DND-41 (cell line): ENCODE measurements at regions not wholly inside any gene's neighbourhood (a gene's known extent, or its start where the extent isn't known, plus 50 kb on each side); places are given as distances from the start of the nearest gene placed in this dataset.

Experiments
- ATAC-seq: fragments of 200-7000 bp; cut with Tn5 transposase; 3 replicates; pipeline ENCODE4 v1.9.1; 2021; ENCODE audit warnings: low read depth; ENCODE audit not compliant: insufficient read depth
- DNase-seq: peaks from one replicate; pipeline ENCODE4 v3.0.0-alpha.2; 2020
- H2AFZ ChIP-seq: 2 replicates; pipeline ENCODE4 v1.6.0; 2012; ENCODE audit warnings: low read depth, low read length
- H3K27ac ChIP-seq: 2 replicates; pipeline ENCODE4 v1.5.1; 2012; ENCODE audit warnings: low read length, inconsistent platforms
- H3K27me3 ChIP-seq: fragments of 200-600 bp; sonication (generic); 2 replicates; pipeline ENCODE4 v1.6.0; 2012; ENCODE audit warnings: low read length, mild to moderate bottlenecking, inconsistent platforms; ENCODE audit not compliant: insufficient read depth, poor library complexity
- H3K36me3 ChIP-seq: 2 replicates; pipeline ENCODE4 v1.5.1; 2012; ENCODE audit warnings: low read length, inconsistent platforms; ENCODE audit not compliant: insufficient read depth
- H3K4me1 ChIP-seq: 2 replicates; pipeline ENCODE4 v1.5.1; 2012; ENCODE audit warnings: mild to moderate bottlenecking, low read length; ENCODE audit not compliant: insufficient read depth
- H3K4me2 ChIP-seq: 2 replicates; pipeline ENCODE4 v1.6.0; 2012; ENCODE audit warnings: mild to moderate bottlenecking, moderate library complexity, low read length, inconsistent platforms; ENCODE audit not compliant: insufficient read depth
- H3K4me3 ChIP-seq, 2 experiments: fragments of 200-600 bp in 1 of 2; shearing (Covaris generic) in 1 of 2; 2 replicates each; pipeline ENCODE4 v1.5.1; 2012 to 2016; ENCODE audit warnings: inconsistent platforms in 2 of 2, low read length in 2 of 2, mild to moderate bottlenecking in 2 of 2, low read depth in 1 of 2, moderate library complexity in 1 of 2
- H3K79me2 ChIP-seq: 2 replicates; pipeline ENCODE4 v1.6.0; 2012; ENCODE audit warnings: low read length, inconsistent platforms; ENCODE audit not compliant: insufficient read depth
- H3K9ac ChIP-seq: 2 replicates; pipeline ENCODE4 v1.6.0; 2012; ENCODE audit warnings: low read depth, mild to moderate bottlenecking, inconsistent platforms, low read length, moderate library complexity
- H3K9me3 ChIP-seq: 2 replicates; pipeline ENCODE4 v1.5.1; 2012; ENCODE audit warnings: low read length, moderate library complexity, mild to moderate bottlenecking, inconsistent platforms; ENCODE audit not compliant: insufficient read depth, severe bottlenecking
- H4K20me1 ChIP-seq: 2 replicates; pipeline ENCODE4 v1.6.0; 2012; ENCODE audit warnings: low read length; ENCODE audit not compliant: insufficient read depth
- CTCF ChIP-seq: IDR thresholded peaks from 2 replicates; pipeline ENCODE4 v1.5.1; 2012; ENCODE audit warnings: borderline replicate concordance, low read length, moderate library complexity, mild to moderate bottlenecking; ENCODE audit not compliant: poor library complexity, severe bottlenecking; ENCODE audit errors: extremely low read depth
- EZH2 ChIP-seq: IDR thresholded peaks from 3 replicates; pipeline ENCODE4 v1.6.1; 2012; ENCODE audit warnings: borderline replicate concordance, low read depth, mild to moderate bottlenecking, moderate library complexity, low read length, inconsistent platforms; ENCODE audit not compliant: severe bottlenecking

- Histone ChIP-seq H3K4me3 (no peak overlapping the region), H3K27me3 (peaks cover 10% of the 10 kb centered on the region), H3K79me2 (no peaks in the 10 kb centered on the region), H3K27ac (no peak overlapping the region), H3K9ac (no peak overlapping the region), H2AFZ (no peak overlapping the region), H3K4me1 (no peaks in the 10 kb centered on the region), H3K36me3 (no peaks in the 10 kb centered on the region), H3K9me3 (no peaks in the 10 kb centered on the region), H4K20me1 (no peaks in the 10 kb centered on the region), H3K4me2 (no peak overlapping the region)
- no peak for TF ChIP-seq EZH2
- TF ChIP-seq CTCF = no peak
- no peak for DNase-seq
- no peak for ATAC-seq
Observed at GRCh38 chr11:121877152-121877551, 238.9 kb downstream of the BLID start.

GRCh38 chr11:121873766-121874165, 242.2 kb downstream of the BLID start:
- no peaks in the 10 kb centered on the region for H3K79me2 ChIP-seq
- H3K4me3 ChIP-seq = no peak overlapping the region
- TF ChIP-seq EZH2 = no peak
- no peak for TF ChIP-seq CTCF
- no peaks in the 10 kb centered on the region for H4K20me1 ChIP-seq
- no peak overlapping the region for H3K9ac ChIP-seq
- no peak for ATAC-seq
- no peak overlapping the region for H2AFZ ChIP-seq
- no peaks in the 10 kb centered on the region for H3K9me3 ChIP-seq
- no peak overlapping the region for H3K4me2 ChIP-seq
- no peak for DNase-seq
- no peaks in the 10 kb centered on the region for H3K4me1 ChIP-seq
- H3K27ac ChIP-seq = no peak overlapping the region
- H3K36me3 ChIP-seq = no peaks in the 10 kb centered on the region
- peaks cover 2% of the 10 kb centered on the region for H3K27me3 ChIP-seq

- Histone ChIP-seq H4K20me1 (no peaks in the 10 kb centered on the region), H2AFZ (no peak overlapping the region), H3K4me1 (no peaks in the 10 kb centered on the region), H3K9ac (no peak overlapping the region), H3K9me3 (no peaks in the 10 kb centered on the region), H3K27ac (no peak overlapping the region), H3K27me3 (no peaks in the 10 kb centered on the region), H3K4me2 (no peak overlapping the region), H3K36me3 (no peaks in the 10 kb centered on the region), H3K4me3 (no peak overlapping the region), H3K79me2 (no peaks in the 10 kb centered on the region)
- TF ChIP-seq EZH2 (no peak), CTCF (no peak)
- ATAC-seq (no peak), DNase-seq (no peak)
Observed at GRCh38 chr11:121872356-121872755, 243.7 kb downstream of the BLID start.
